Gastroesophageal sphincter (tissue), 2 donors: ENCODE measurements at regions not wholly inside any gene's neighbourhood (a gene's known extent, or its start where the extent isn't known, plus 50 kb on each side); places are given as distances from the start of the nearest gene placed in this dataset.

Experiments
- POLR2A ChIP-seq, 2 donors: fragments of 450-650 bp; IDR thresholded peaks; one replicate each; pipeline ENCODE4 v1.6.1; 2017; ENCODE audit warnings: antibody characterized with exemption in 2 of 2, mild to moderate bottlenecking in 2 of 2, moderate library complexity in 1 of 2
- POLR2AphosphoS5 ChIP-seq: sonication (generic); formaldehyde crosslinking; IDR thresholded peaks from one replicate; pipeline ENCODE4 v1.6.1; 2017; ENCODE audit warnings: antibody characterized with exemption

- TF ChIP-seq POLR2A (IDR thresholded peaks at IDR 0.05), result no peak
- no peak for TF ChIP-seq POLR2AphosphoS5
Measured at GRCh38 chr7:81128011-81128410, 209.2 kb upstream of the SEMA3C start.
